ENCODE measurements at regions not wholly inside any gene's neighbourhood (a gene's known extent, or its start where the extent isn't known, plus 50 kb on each side); places are given as distances from the start of the nearest gene placed in this dataset.

GRCh38 chr10:69738858-69739435, 62.8 kb upstream of the COL13A1 start:
- no peak for TF ChIP-seq CTCF (IDR thresholded peaks at IDR 0.05; ENCODE audit: insufficient read depth, low read depth, low read length, missing control alignments)

GRCh38 chr10:69739634-69740033, 62.1 kb upstream of the COL13A1 start:
- DNase-seq (ENCODE audit: low read depth), result no peak
- TF ChIP-seq CTCF (IDR thresholded peaks at IDR 0.05; ENCODE audit: insufficient read depth, low read depth, low read length, missing control alignments), result no peak
- no peak overlapping the region for H3K4me3 ChIP-seq (ENCODE audit: low read length)

More at GRCh38 chr10:69738858-69739435, 62.8 kb upstream of the COL13A1 start:
- DNase-seq (ENCODE audit: low read depth), result no peak
- H3K4me3 ChIP-seq (ENCODE audit: low read length), result no peak overlapping the region

GRCh38 chr10:69740126-69740525, 61.6 kb upstream of the COL13A1 start:
- no peak for TF ChIP-seq CTCF (IDR thresholded peaks at IDR 0.05; ENCODE audit: insufficient read depth, low read depth, low read length, missing control alignments)
- DNase-seq (ENCODE audit: low read depth), result no peak
- H3K4me3 ChIP-seq (ENCODE audit: low read length), result no peak overlapping the region

GRCh38 chr10:69741252-69741651, 60.5 kb upstream of the COL13A1 start:
- no peak overlapping the region for H3K4me3 ChIP-seq (ENCODE audit: low read length)
- TF ChIP-seq CTCF (IDR thresholded peaks at IDR 0.05; ENCODE audit: insufficient read depth, low read depth, low read length, missing control alignments), result no peak
- DNase-seq (ENCODE audit: low read depth), result no peak

- no peak for TF ChIP-seq CTCF (IDR thresholded peaks at IDR 0.05; ENCODE audit: insufficient read depth, low read depth, low read length, missing control alignments)
- no peak overlapping the region for H3K4me3 ChIP-seq (ENCODE audit: low read length)
Measured at GRCh38 chr10:69741671-69742355, 59.9 kb upstream of the COL13A1 start.

GRCh38 chr10:69742356-69742695, 59.4 kb upstream of the COL13A1 start:
- no peak overlapping the region for H3K4me3 ChIP-seq (ENCODE audit: low read length)
- DNase-seq (ENCODE audit: low read depth), result no peak
- TF ChIP-seq CTCF (IDR thresholded peaks at IDR 0.05; ENCODE audit: insufficient read depth, low read depth, low read length, missing control alignments), result no peak

More at GRCh38 chr10:69741671-69742355, 59.9 kb upstream of the COL13A1 start:
- no peak for DNase-seq (ENCODE audit: low read depth)
